ENCODE measurements at regions not wholly inside any gene's neighbourhood (a gene's known extent, or its start where the extent isn't known, plus 50 kb on each side); places are given as distances from the start of the nearest gene placed in this dataset.

- TF ChIP-seq, protein P1, sequence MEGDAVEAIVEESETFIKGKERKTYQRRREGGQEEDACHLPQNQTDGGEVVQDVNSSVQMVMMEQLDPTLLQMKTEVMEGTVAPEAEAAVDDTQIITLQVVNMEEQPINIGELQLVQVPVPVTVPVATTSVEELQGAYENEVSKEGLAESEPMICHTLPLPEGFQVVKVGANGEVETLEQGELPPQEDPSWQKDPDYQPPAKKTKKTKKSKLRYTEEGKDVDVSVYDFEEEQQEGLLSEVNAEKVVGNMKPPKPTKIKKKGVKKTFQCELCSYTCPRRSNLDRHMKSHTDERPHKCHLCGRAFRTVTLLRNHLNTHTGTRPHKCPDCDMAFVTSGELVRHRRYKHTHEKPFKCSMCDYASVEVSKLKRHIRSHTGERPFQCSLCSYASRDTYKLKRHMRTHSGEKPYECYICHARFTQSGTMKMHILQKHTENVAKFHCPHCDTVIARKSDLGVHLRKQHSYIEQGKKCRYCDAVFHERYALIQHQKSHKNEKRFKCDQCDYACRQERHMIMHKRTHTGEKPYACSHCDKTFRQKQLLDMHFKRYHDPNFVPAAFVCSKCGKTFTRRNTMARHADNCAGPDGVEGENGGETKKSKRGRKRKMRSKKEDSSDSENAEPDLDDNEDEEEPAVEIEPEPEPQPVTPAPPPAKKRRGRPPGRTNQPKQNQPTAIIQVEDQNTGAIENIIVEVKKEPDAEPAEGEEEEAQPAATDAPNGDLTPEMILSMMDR (optimal IDR thresholded peaks at IDR 0.05 in 1 of 3, IDR thresholded peaks at IDR 0.05 in 1 of 3, conservative IDR thresholded peaks at IDR 0.05 in 1 of 3; ENCODE audit: extremely low read depth in 1 of 3, insufficient read depth in 2 of 3, low read length in 3 of 3): no peak
- no peak for TF ChIP-seq EZH2 (IDR thresholded peaks at IDR 0.05; ENCODE audit: low read length)
Observed at GRCh38 chr3:34408088-34408487, 609.7 kb downstream of the PDCD6IP start.

All from keratinocyte (primary cell).